SU-DHL-6 (cell line): ENCODE measurements at regions not wholly inside any gene's neighbourhood (a gene's known extent, or its start where the extent isn't known, plus 50 kb on each side); places are given as distances from the start of the nearest gene placed in this dataset.

Source experiments
- CTCF ChIP-seq: fragments of 200-600 bp; sonication (generic); IDR thresholded peaks from one replicate; pipeline ENCODE4 v1.5.1; 2017; ENCODE audit warnings: antibody characterized with exemption, mild to moderate bottlenecking, low read length, moderate library complexity; ENCODE audit not compliant: insufficient read depth, poor library complexity, severe bottlenecking
- EZH2phosphoT487 ChIP-seq: fragments of 200-600 bp; sonication (generic), shearing (Covaris generic); conservative IDR thresholded peaks from 2 replicates; pipeline ENCODE4 v1.6.1; 2018; ENCODE audit warnings: mild to moderate bottlenecking, antibody characterized with exemption, low read length, moderate library complexity, mixed read lengths

- TF ChIP-seq CTCF = no peak
- no peak for TF ChIP-seq EZH2phosphoT487
Observed at GRCh38 chr3:76731471-76731870, 308.4 kb upstream of the ROBO2 start.
